Spleen (tissue), 7 donors: ENCODE measurements at regions not wholly inside any gene's neighbourhood (a gene's known extent, or its start where the extent isn't known, plus 50 kb on each side); places are given as distances from the start of the nearest gene placed in this dataset.

ENCODE experiments used
- CTCF ChIP-seq, 11 experiments: fragments of 200-600 bp in 7 of 11; fragments of 450-650 bp in 4 of 11; sonication (generic) in 4 of 11; IDR thresholded peaks in 8 of 11; conservative IDR thresholded peaks in 3 of 11; 1 replicate in 7 of 11; 2 replicates in 4 of 11; pipeline versions ENCODE4 v1.4.0 to v1.8.0; 2016 to 2021; ENCODE audit warnings: antibody characterized with exemption in 11 of 11, inconsistent platforms in 4 of 11, mild to moderate bottlenecking in 1 of 11
- POLR2A ChIP-seq, 3 donors: fragments of 450-650 bp; IDR thresholded peaks; one replicate each; pipeline ENCODE4 v1.5.1; 2017; ENCODE audit warnings: antibody characterized with exemption in 3 of 3, mild to moderate bottlenecking in 1 of 3
- POLR2AphosphoS5 ChIP-seq, 3 donors: sonication (generic); formaldehyde crosslinking; IDR thresholded peaks; one replicate each; pipeline ENCODE4 v1.5.1; 2017; ENCODE audit warnings: antibody characterized with exemption in 3 of 3
- donor health status: DM: no; HTN: no; CAD: no; lungs with moderate emphysema.
- donor health status: DM: no; HTN: no; CAD: no.
- donor health status: DM: no; HTN: no; CAD: no.

- TF ChIP-seq CTCF (IDR thresholded peaks at IDR 0.05 in 8 of 11, conservative IDR thresholded peaks at IDR 0.05 in 3 of 11) (no peak), POLR2A (IDR thresholded peaks at IDR 0.05) (no peak), POLR2AphosphoS5 (IDR thresholded peaks at IDR 0.05) (no peak)
Measured at GRCh38 chr1:199101635-199102034, 462.8 kb downstream of the PTPRC start.
